Activated naive CD8-positive, alpha-beta T cell treated with anti-CD3 and anti-CD28 coated beads, Interleukin-2, amount 10 ng/mL, durations not matched to agents 7 days and 5 days (primary cell): ENCODE measurements at regions not wholly inside any gene's neighbourhood (a gene's known extent, or its start where the extent isn't known, plus 50 kb on each side); places are given as distances from the start of the nearest gene placed in this dataset.
"Not testable (repeated sequence)": the region's sequence is repeated elsewhere in the genome, so short reads cannot be mapped to it uniquely, and the experiment has no call there.

Source experiments
- ATAC-seq: fragments of 150-1000 bp; cut with Tn5 transposase; one replicate; pipeline ENCODE4 v1.10.0; 2021; ENCODE audit warnings: low read depth, moderate library complexity
- POLR2A ChIA-PET: fragments of 350-600 bp; sonication (Branson Sonifier 250); formaldehyde crosslinking; loops from one replicate; lab custom pipeline; 2021; ENCODE audit warnings: antibody characterized with exemption; lab: Charles Lee
- DNase-seq: peaks from one replicate; pipeline ENCODE4 v3.0.0; 2021
- H3K27ac Mint-ChIP-seq: one replicate; pipeline ENCODE4 v1.8.0; 2022; ENCODE audit warnings: mild to moderate bottlenecking, mixed read lengths
- H3K27me3 Mint-ChIP-seq: one replicate; pipeline ENCODE4 v1.8.0; 2022; ENCODE audit warnings: mild to moderate bottlenecking, moderate library complexity, mixed read lengths
- H3K36me3 Mint-ChIP-seq: one replicate; pipeline ENCODE4 v1.8.0; 2021; ENCODE audit warnings: mild to moderate bottlenecking, mixed read lengths
- H3K4me1 Mint-ChIP-seq: one replicate; pipeline ENCODE4 v1.8.0; 2021; ENCODE audit warnings: mixed read lengths
- H3K4me3 Mint-ChIP-seq: one replicate; pipeline ENCODE4 v1.8.0; 2022; ENCODE audit warnings: mild to moderate bottlenecking, moderate library complexity, mixed read lengths
- H3K9me3 Mint-ChIP-seq: one replicate; pipeline ENCODE4 v1.8.0; 2021; ENCODE audit warnings: mixed read lengths

- H3K36me3 Mint-ChIP-seq: not testable (repeated sequence)
Measured at GRCh38 chr12:84391176-84391575, 521.4 kb downstream of the SLC6A15 start.

GRCh38 chr12:84384384-84384783 lies 528.2 kb downstream of the SLC6A15 start:
- POLR2A ChIA-PET: no interaction called here
- ATAC-seq (no peak), DNase-seq (no peak)
- no peaks in the 10 kb centered on the region for H3K9me3 Mint-ChIP-seq
- H3K4me3 Mint-ChIP-seq: no peak overlapping the region
- H3K27ac Mint-ChIP-seq: no peak overlapping the region
- no peaks in the 10 kb centered on the region for H3K36me3 Mint-ChIP-seq
- H3K4me1 Mint-ChIP-seq: no peaks in the 10 kb centered on the region
- H3K27me3 Mint-ChIP-seq: no peaks in the 10 kb centered on the region

More at GRCh38 chr12:84391176-84391575, 521.4 kb downstream of the SLC6A15 start:
- H3K9me3 Mint-ChIP-seq, DNase-seq, H3K27me3 Mint-ChIP-seq, POLR2A ChIA-PET, H3K27ac Mint-ChIP-seq, H3K4me3 Mint-ChIP-seq, ATAC-seq, H3K4me1 Mint-ChIP-seq: not testable (repeated sequence)

- ATAC-seq, DNase-seq, H3K27ac Mint-ChIP-seq, H3K4me1 Mint-ChIP-seq, H3K4me3 Mint-ChIP-seq, H3K27me3 Mint-ChIP-seq, POLR2A ChIA-PET, H3K36me3 Mint-ChIP-seq, H3K9me3 Mint-ChIP-seq: not testable (repeated sequence)
Measured at GRCh38 chr12:84382486-84382885, 530.1 kb downstream of the SLC6A15 start.

- Mint-ChIP-seq H3K4me1 (no peaks in the 10 kb centered on the region), H3K27ac (no peak overlapping the region), H3K4me3 (no peak overlapping the region), H3K9me3 (no peaks in the 10 kb centered on the region), H3K36me3 (no peaks in the 10 kb centered on the region), H3K27me3 (no peaks in the 10 kb centered on the region)
- ATAC-seq: no peak
- POLR2A ChIA-PET: no interaction called here
- no peak for DNase-seq
Measured at GRCh38 chr12:84376320-84376719, 536.3 kb downstream of the SLC6A15 start.

- ATAC-seq (no peak), DNase-seq (no peak)
- Mint-ChIP-seq H3K27me3 (no peaks in the 10 kb centered on the region), H3K4me1 (no peaks in the 10 kb centered on the region), H3K27ac (no peak overlapping the region), H3K9me3 (no peaks in the 10 kb centered on the region), H3K4me3 (no peak overlapping the region), H3K36me3 (no peaks in the 10 kb centered on the region)
- POLR2A ChIA-PET: no interaction called here
Measured at GRCh38 chr12:84375449-84376170, 537.0 kb downstream of the SLC6A15 start.

GRCh38 chr12:84362552-84362897 lies 550.1 kb downstream of the SLC6A15 start:
- no peaks in the 10 kb centered on the region for H3K36me3 Mint-ChIP-seq
- ATAC-seq (no peak), DNase-seq (no peak)
- H3K9me3 Mint-ChIP-seq: peaks cover 1% of the 10 kb centered on the region
- POLR2A ChIA-PET: no interaction called here
- H3K27me3 Mint-ChIP-seq: no peaks in the 10 kb centered on the region
- no peak overlapping the region for H3K27ac Mint-ChIP-seq
- no peaks in the 10 kb centered on the region for H3K4me1 Mint-ChIP-seq
- H3K4me3 Mint-ChIP-seq: no peak overlapping the region

GRCh38 chr12:84361651-84362551 lies 550.7 kb downstream of the SLC6A15 start:
- ATAC-seq (no peak), DNase-seq (no peak)
- Mint-ChIP-seq H3K4me1 (no peaks in the 10 kb centered on the region), H3K27me3 (no peaks in the 10 kb centered on the region), H3K4me3 (no peak overlapping the region), H3K9me3 (peaks cover 1% of the 10 kb centered on the region), H3K27ac (no peak overlapping the region), H3K36me3 (no peaks in the 10 kb centered on the region)
- POLR2A ChIA-PET: no interaction called here

- H3K4me1 Mint-ChIP-seq: no peaks in the 10 kb centered on the region
- no peak overlapping the region for H3K27ac Mint-ChIP-seq
- POLR2A ChIA-PET: no interaction called here
- H3K27me3 Mint-ChIP-seq: no peaks in the 10 kb centered on the region
- ATAC-seq: no peak
- no peaks in the 10 kb centered on the region for H3K36me3 Mint-ChIP-seq
- H3K4me3 Mint-ChIP-seq: no peak overlapping the region
- no peaks in the 10 kb centered on the region for H3K9me3 Mint-ChIP-seq
- no peak for DNase-seq
Measured at GRCh38 chr12:84357314-84357713, 555.3 kb downstream of the SLC6A15 start.

- Mint-ChIP-seq H3K27ac (no peak overlapping the region), H3K36me3 (no peaks in the 10 kb centered on the region), H3K9me3 (no peaks in the 10 kb centered on the region), H3K4me1 (no peaks in the 10 kb centered on the region), H3K4me3 (no peak overlapping the region), H3K27me3 (no peaks in the 10 kb centered on the region)
- no peak for DNase-seq
- POLR2A ChIA-PET: no interaction called here
- ATAC-seq: no peak
Measured at GRCh38 chr12:84356224-84356623, 556.4 kb downstream of the SLC6A15 start.

- no peak for ATAC-seq
- POLR2A ChIA-PET: no interaction called here
- Mint-ChIP-seq H3K4me3 (no peak overlapping the region), H3K27me3 (no peaks in the 10 kb centered on the region), H3K36me3 (no peaks in the 10 kb centered on the region), H3K27ac (no peak overlapping the region), H3K9me3 (no peaks in the 10 kb centered on the region), H3K4me1 (no peaks in the 10 kb centered on the region)
- DNase-seq: no peak
Measured at GRCh38 chr12:84355561-84355960, 557.0 kb downstream of the SLC6A15 start.

- Mint-ChIP-seq H3K4me1 (no peaks in the 10 kb centered on the region), H3K27me3 (no peaks in the 10 kb centered on the region), H3K27ac (no peak overlapping the region), H3K9me3 (peaks cover 4% of the 10 kb centered on the region), H3K4me3 (no peak overlapping the region), H3K36me3 (no peaks in the 10 kb centered on the region)
- no peak for ATAC-seq
- POLR2A ChIA-PET: no interaction called here
- DNase-seq: no peak
Measured at GRCh38 chr12:84348582-84348981, 564.0 kb downstream of the SLC6A15 start.

GRCh38 chr12:84341467-84342193 lies 571.0 kb downstream of the SLC6A15 start:
- Mint-ChIP-seq H3K36me3 (no peaks in the 10 kb centered on the region), H3K9me3 (peaks cover 3% of the 10 kb centered on the region), H3K4me3 (no peak overlapping the region), H3K27ac (no peak overlapping the region), H3K27me3 (no peaks in the 10 kb centered on the region), H3K4me1 (no peaks in the 10 kb centered on the region)
- POLR2A ChIA-PET: no interaction called here
- ATAC-seq: no peak
- no peak for DNase-seq

- Mint-ChIP-seq H3K27me3 (no peaks in the 10 kb centered on the region), H3K27ac (no peak overlapping the region)
- POLR2A ChIA-PET: no interaction called here
Measured at GRCh38 chr12:84336231-84336630, 576.4 kb downstream of the SLC6A15 start.

More at GRCh38 chr12:84336231-84336630, 576.4 kb downstream of the SLC6A15 start:
- Mint-ChIP-seq H3K36me3 (no peaks in the 10 kb centered on the region), H3K9me3 (no peaks in the 10 kb centered on the region), H3K4me3 (no peak overlapping the region), H3K4me1 (no peaks in the 10 kb centered on the region)
- DNase-seq (no peak), ATAC-seq (no peak)
